Transverse colon (tissue), 3 donors: ENCODE measurements at regions not wholly inside any gene's neighbourhood (a gene's known extent, or its start where the extent isn't known, plus 50 kb on each side); places are given as distances from the start of the nearest gene placed in this dataset.

Source experiments
- CTCF ChIP-seq, 5 experiments: fragments of 200-600 bp in 3 of 5; fragments of 450-650 bp in 2 of 5; sonication (generic) in 3 of 5; IDR thresholded peaks; 1 replicate in 2 of 5; 2 replicates in 3 of 5; pipeline ENCODE4 v1.5.1; 2016 to 2017; ENCODE audit warnings: antibody characterized with exemption in 5 of 5, inconsistent platforms in 3 of 5, mild to moderate bottlenecking in 2 of 5, moderate library complexity in 1 of 5
- POLR2A ChIP-seq: fragments of 450-650 bp; IDR thresholded peaks from one replicate; pipeline ENCODE4 v1.6.1; 2016; ENCODE audit warnings: antibody characterized with exemption, mild to moderate bottlenecking, moderate library complexity

DNA sequence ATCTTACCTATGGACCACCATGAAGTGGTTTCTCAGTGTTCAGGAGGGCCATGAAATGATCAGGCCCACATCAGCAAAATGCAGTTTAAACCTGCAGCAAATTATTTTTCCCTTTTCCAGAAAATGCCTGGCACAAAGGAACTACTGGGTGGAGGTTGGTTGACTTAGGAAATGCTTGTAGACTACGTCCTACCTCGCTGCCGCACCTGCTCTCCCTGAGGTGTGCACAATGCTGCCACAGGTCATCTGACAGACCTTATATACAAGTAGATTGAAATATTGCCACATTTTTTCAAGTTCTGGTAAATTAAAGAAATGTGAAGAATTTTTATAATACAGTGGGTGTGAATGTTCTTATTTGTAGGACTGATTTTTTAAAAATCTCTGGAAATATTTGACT is 166.7 kb upstream of the PDE4B start:
- TF ChIP-seq CTCF (IDR thresholded peaks at IDR 0.05) = no peak
- TF ChIP-seq POLR2A = no peak
